ENCODE measurements at regions not wholly inside any gene's neighbourhood (a gene's known extent, or its start where the extent isn't known, plus 50 kb on each side); places are given as distances from the start of the nearest gene placed in this dataset.

- H4K91ac ChIP-seq (replicated peaks; ENCODE audit: insufficient read length, low read length) = no peak overlapping the region
- H2BK12ac ChIP-seq (ENCODE audit: low read depth, low read length) = no peak overlapping the region
- H3K79me1 ChIP-seq (ENCODE audit: low read depth, low read length) = no peaks in the 10 kb centered on the region
- 0 out of 4 replicates have a peak, but pooled peaks cover 0 to 2% of the 10 kb centered on the region in 2 experiments for H3K9me3 ChIP-seq (ENCODE audit: insufficient read depth in 2 of 2, low read depth in 1 of 2, low read length in 1 of 2)
- 90% methylated on average over 2 of the region's 2 CpGs; no CpG with 5 or more reads in 1 of the 2 experiments for WGBS, 2 experiments (ENCODE audit: extremely low coverage in 1 of 2, insufficient coverage in 1 of 2, insufficient read length in 1 of 2, insufficient replicate concordance in 2 of 2, low coverage in 1 of 2, low lambda C conversion rate in 2 of 2, missing lambda C conversion rate in 1 of 2)
- no peak overlapping the region for H2BK5ac ChIP-seq (ENCODE audit: low read depth, low read length)
- H4K20me1 ChIP-seq (replicated peaks in 1 of 2; ENCODE audit: control insufficient read depth in 1 of 2, insufficient read depth in 2 of 2, low read length in 2 of 2) = no peaks in the 10 kb centered on the region
- no peak overlapping the region for H3K56ac ChIP-seq (replicated peaks; ENCODE audit: insufficient read length, low read depth, low read length)
- no peak overlapping the region for H3K23ac ChIP-seq (ENCODE audit: insufficient read length)
- no peak for DNase-seq (ENCODE audit: low read depth in 1 of 2, low spot score in 2 of 2)
- no peaks in the 10 kb centered on the region for H3K79me2 ChIP-seq (ENCODE audit: control insufficient read depth in 1 of 2, insufficient read depth in 2 of 2, low read length in 2 of 2)
- H3K9ac ChIP-seq (replicated peaks in 1 of 4; ENCODE audit: extremely low read depth in 1 of 4, low read depth in 3 of 4, low read length in 3 of 4) = no peak overlapping the region
- no peaks in the 10 kb centered on the region for H3K27me3 ChIP-seq (replicated peaks in 1 of 4; ENCODE audit: control insufficient read depth in 3 of 4, extremely low read depth in 1 of 4, insufficient read depth in 3 of 4, low read length in 3 of 4)
- H3K36me3 ChIP-seq (ENCODE audit: control insufficient read depth in 2 of 4, insufficient read depth in 4 of 4, low read length in 3 of 4) = no peaks in the 10 kb centered on the region
- H3K23me2 ChIP-seq (ENCODE audit: low read depth, low read length) = no peaks in the 10 kb centered on the region
- H3K4me2 ChIP-seq (ENCODE audit: insufficient read depth in 1 of 2, low read depth in 2 of 2, low read length in 2 of 2) = no peak overlapping the region
- no peak overlapping the region for H3K14ac ChIP-seq (ENCODE audit: insufficient read length)
- no peak overlapping the region for H3K4ac ChIP-seq (replicated peaks; ENCODE audit: insufficient read length, low read depth, low read length)
- POLR2A ChIA-PET (ENCODE audit: partially characterized antibody) = interaction anchor here (0.5 kb wide), 1 partner anchor 574 kb away, joined by 4 read pairs; no protein-coding TSS in a partner anchor
- no peak overlapping the region for H3K27ac ChIP-seq (ENCODE audit: low read depth, low read length)
- H2BK15ac ChIP-seq (ENCODE audit: low read length) = no peak overlapping the region
- H2AK5ac ChIP-seq (ENCODE audit: low read depth, low read length) = no peak overlapping the region
- H4K5ac ChIP-seq (ENCODE audit: insufficient read length, low read depth, low read length) = no peak overlapping the region
- no peak overlapping the region for H2BK120ac ChIP-seq (replicated peaks; ENCODE audit: low read depth, low read length)
- H3K4me1 ChIP-seq (replicated peaks in 1 of 4; ENCODE audit: control insufficient read depth in 3 of 4, insufficient read depth in 4 of 4, low read length in 3 of 4) = no peaks in the 10 kb centered on the region
- H3K4me3 ChIP-seq (ENCODE audit: extremely low read depth in 1 of 4, insufficient read depth in 2 of 4, low read depth in 3 of 4, low read length in 4 of 4) = no peak overlapping the region
- no peak overlapping the region for H2BK20ac ChIP-seq (ENCODE audit: low read length)
- no peak for FAIRE-seq
- CTCF ChIA-PET (ENCODE audit: partially characterized antibody) = no interaction called here
- H4K8ac ChIP-seq (ENCODE audit: extremely low read depth, insufficient read depth, low read length) = no peak overlapping the region
- H3K18ac ChIP-seq (ENCODE audit: extremely low read depth, low read length) = no peak overlapping the region
- H2AFZ ChIP-seq (ENCODE audit: low read length) = no peak overlapping the region
- TF ChIP-seq RBBP5 (IDR thresholded peaks at IDR 0.05; ENCODE audit: borderline replicate concordance, low read depth, low read length) (no peak), RXRA (IDR thresholded peaks at IDR 0.05; ENCODE audit: insufficient read depth, low read depth, low read length) (no peak), JUND (IDR thresholded peaks at IDR 0.05; ENCODE audit: low read length) (no peak), SUZ12 (IDR thresholded peaks at IDR 0.05; ENCODE audit: low read length) (no peak), CTCF (IDR thresholded peaks at IDR 0.05; ENCODE audit: control extremely low read depth in 1 of 3, insufficient read depth in 1 of 3, low read depth in 1 of 3, low read length in 3 of 3) (no peak), SP1 (IDR thresholded peaks at IDR 0.05; ENCODE audit: low read depth, low read length) (no peak), HDAC6 (IDR thresholded peaks at IDR 0.05; ENCODE audit: low read depth, low read length) (no peak), HDAC2 (IDR thresholded peaks at IDR 0.05; ENCODE audit: borderline replicate concordance in 1 of 2, low read depth in 2 of 2, low read length in 2 of 2) (no peak), MAFK (IDR thresholded peaks at IDR 0.05; ENCODE audit: low read depth, low read length) (no peak), SRF (IDR thresholded peaks at IDR 0.05; ENCODE audit: low read depth, low read length) (no peak), SIN3A (conservative IDR thresholded peaks at IDR 0.05 in 1 of 2, IDR thresholded peaks at IDR 0.05 in 1 of 2; ENCODE audit: low read depth in 1 of 2, low read length in 2 of 2) (no peak), CREB1 (IDR thresholded peaks at IDR 0.05) (no peak)
These were observed 130.4 kb upstream of the PMFBP1 start for GRCh38 chr16:72302332-72302731.
